SK-N-SH treated with all-trans-retinoic acid at 6 μM for 48 hours (cell line): ENCODE measurements at regions not wholly inside any gene's neighbourhood (a gene's known extent, or its start where the extent isn't known, plus 50 kb on each side); places are given as distances from the start of the nearest gene placed in this dataset.

ENCODE experiments used
- ATAC-seq: fragments of 200-7000 bp; cut with Tn5 transposase; 3 replicates; pipeline ENCODE4 v1.9.1; 2020; ENCODE audit warnings: mild to moderate bottlenecking, moderate library complexity
- BACH2 ChIP-seq: fragments of 250-450 bp; sonication (Bioruptor Pico); IDR thresholded peaks from 2 replicates; pipeline ENCODE4 v1.9.0; 2021; ENCODE audit warnings: mild to moderate bottlenecking, borderline replicate concordance
- CSDC2 ChIP-seq: fragments of 250-450 bp; sonication (Bioruptor Pico); IDR thresholded peaks from 2 replicates; pipeline ENCODE4 v1.5.0; 2020; ENCODE audit warnings: mild to moderate bottlenecking, moderate library complexity
- ESRRG ChIP-seq: fragments of 250-450 bp; sonication (Bioruptor Pico); IDR thresholded peaks from 2 replicates; pipeline ENCODE4 v1.6.1; 2021; ENCODE audit warnings: mild to moderate bottlenecking
- GLIS3 ChIP-seq: fragments of 250-450 bp; sonication (Bioruptor Pico); IDR thresholded peaks from 2 replicates; pipeline ENCODE4 v1.5.0; 2020; ENCODE audit warnings: mild to moderate bottlenecking, moderate library complexity
- ISL1 ChIP-seq: fragments of 250-450 bp; sonication (Bioruptor Pico); IDR thresholded peaks from 2 replicates; pipeline ENCODE4 v2.1.2; 2022; ENCODE audit warnings: mild to moderate bottlenecking, moderate library complexity
- OSR1 ChIP-seq: fragments of 250-450 bp; sonication (Bioruptor Pico); IDR thresholded peaks from 2 replicates; pipeline ENCODE4 v1.8.0; 2022; ENCODE audit warnings: moderate library complexity, mild to moderate bottlenecking, inconsistent platforms
- PATZ1 ChIP-seq: fragments of 250-450 bp; sonication (Bioruptor Pico); IDR thresholded peaks from 2 replicates; pipeline ENCODE4 v1.8.0; 2020; ENCODE audit warnings: mild to moderate bottlenecking, moderate library complexity, borderline replicate concordance
- POU6F1 ChIP-seq: fragments of 250-450 bp; sonication (Bioruptor Pico); IDR thresholded peaks from 2 replicates; pipeline ENCODE4 v1.8.0; 2021; ENCODE audit warnings: low read depth, mild to moderate bottlenecking, moderate library complexity, borderline replicate concordance
- PPARA ChIP-seq: fragments of 250-450 bp; sonication (Bioruptor Pico); IDR thresholded peaks from 2 replicates; pipeline ENCODE4 v1.5.0; 2020; ENCODE audit warnings: mild to moderate bottlenecking, borderline replicate concordance
- RARB ChIP-seq: fragments of 250-450 bp; sonication (Bioruptor Pico); IDR thresholded peaks from 2 replicates; pipeline ENCODE4 v1.8.0; 2021; ENCODE audit warnings: mild to moderate bottlenecking, moderate library complexity
- SNAI2 ChIP-seq: fragments of 250-450 bp; sonication (Bioruptor Pico); IDR thresholded peaks from 2 replicates; pipeline ENCODE4 v1.5.0; 2020; ENCODE audit warnings: mild to moderate bottlenecking, moderate library complexity
- TCF4 ChIP-seq: fragments of 250-450 bp; sonication (Bioruptor Pico); IDR thresholded peaks from 2 replicates; pipeline ENCODE4 v1.8.0; 2021; ENCODE audit warnings: mild to moderate bottlenecking, moderate library complexity, borderline replicate concordance
- TOX ChIP-seq: fragments of 250-450 bp; sonication (Bioruptor Pico); IDR thresholded peaks from 2 replicates; pipeline ENCODE4 v1.8.0; 2021; ENCODE audit warnings: mild to moderate bottlenecking, moderate library complexity, borderline replicate concordance
- ZC3H10 ChIP-seq: fragments of 250-450 bp; sonication (Bioruptor Pico); IDR thresholded peaks from 2 replicates; pipeline ENCODE4 v1.5.1; 2021; ENCODE audit warnings: mild to moderate bottlenecking, moderate library complexity
- ZFP3 ChIP-seq: fragments of 250-450 bp; sonication (Bioruptor Pico); IDR thresholded peaks from 2 replicates; pipeline ENCODE4 v1.5.0; 2020; ENCODE audit warnings: mild to moderate bottlenecking, moderate library complexity
- ZFP30 ChIP-seq: fragments of 450-650 bp; formaldehyde crosslinking; IDR thresholded peaks from 2 replicates; pipeline ENCODE4 v1.5.0; 2022; ENCODE audit warnings: mild to moderate bottlenecking, moderate library complexity
- ZNF565 ChIP-seq: fragments of 450-650 bp; formaldehyde crosslinking; conservative IDR thresholded peaks from 2 replicates; pipeline ENCODE4 v1.5.0; 2020; ENCODE audit warnings: low read depth, mild to moderate bottlenecking, moderate library complexity
- ZNF70 ChIP-seq: fragments of 450-650 bp; formaldehyde crosslinking; IDR thresholded peaks from 2 replicates; pipeline ENCODE4 v1.5.0; 2020; ENCODE audit warnings: mild to moderate bottlenecking, moderate library complexity
- ZNF8 ChIP-seq: fragments of 450-650 bp; formaldehyde crosslinking; IDR thresholded peaks from 2 replicates; pipeline ENCODE4 v1.5.0; 2020; ENCODE audit warnings: mild to moderate bottlenecking, moderate library complexity
- TF ChIP-seq, protein P1 (sequence below): fragments of 250-450 bp; sonication (Bioruptor Pico); IDR thresholded peaks from 2 replicates; pipeline ENCODE4 v1.5.0; 2020; ENCODE audit warnings: mild to moderate bottlenecking, moderate library complexity
- TF ChIP-seq, protein P2 (sequence below): fragments of 250-450 bp; sonication (Bioruptor Pico); IDR thresholded peaks from 2 replicates; pipeline ENCODE4 v1.5.1; 2020; ENCODE audit warnings: low read depth, mild to moderate bottlenecking, moderate library complexity
- TF ChIP-seq, protein P3 (sequence below): fragments of 250-450 bp; sonication (Bioruptor Pico); IDR thresholded peaks from 2 replicates; pipeline ENCODE4 v1.5.1; 2021; ENCODE audit warnings: mild to moderate bottlenecking, moderate library complexity

DNA sequence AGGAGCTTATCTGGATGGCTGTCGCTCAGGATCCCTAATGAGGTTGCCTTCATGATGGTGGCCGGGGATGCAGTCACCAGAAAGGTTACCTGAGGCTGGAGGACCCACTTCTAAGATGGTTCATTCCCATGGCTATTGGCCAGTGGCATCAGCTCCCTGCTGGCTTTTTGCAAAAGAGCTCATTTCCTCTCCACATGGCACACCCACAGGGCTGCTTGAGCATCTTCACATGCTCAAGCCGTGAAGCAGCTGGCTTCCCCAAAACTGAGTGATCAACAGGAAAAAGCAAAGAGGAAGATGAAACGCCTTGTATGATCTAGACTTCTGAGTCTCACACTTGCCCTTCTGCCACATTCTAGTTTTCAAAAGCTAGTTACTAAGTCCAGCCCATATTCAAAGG is 124.6 kb upstream of the CXADR start:
- no peak for ATAC-seq
- TF ChIP-seq OSR1 (no peak), ZFP3 (CRISPR knock-in tag) (no peak), POU6F1 (CRISPR knock-in tag) (no peak), ZC3H10 (CRISPR knock-in tag) (no peak), TCF4 (CRISPR knock-in tag) (no peak), ZNF70 (CRISPR knock-in tag) (no peak), TOX (CRISPR knock-in tag) (no peak), ZNF8 (no peak), ISL1 (CRISPR knock-in tag) (no peak), ZFP30 (CRISPR knock-in tag) (no peak), BACH2 (CRISPR knock-in tag) (no peak)
- TF ChIP-seq, protein P1, sequence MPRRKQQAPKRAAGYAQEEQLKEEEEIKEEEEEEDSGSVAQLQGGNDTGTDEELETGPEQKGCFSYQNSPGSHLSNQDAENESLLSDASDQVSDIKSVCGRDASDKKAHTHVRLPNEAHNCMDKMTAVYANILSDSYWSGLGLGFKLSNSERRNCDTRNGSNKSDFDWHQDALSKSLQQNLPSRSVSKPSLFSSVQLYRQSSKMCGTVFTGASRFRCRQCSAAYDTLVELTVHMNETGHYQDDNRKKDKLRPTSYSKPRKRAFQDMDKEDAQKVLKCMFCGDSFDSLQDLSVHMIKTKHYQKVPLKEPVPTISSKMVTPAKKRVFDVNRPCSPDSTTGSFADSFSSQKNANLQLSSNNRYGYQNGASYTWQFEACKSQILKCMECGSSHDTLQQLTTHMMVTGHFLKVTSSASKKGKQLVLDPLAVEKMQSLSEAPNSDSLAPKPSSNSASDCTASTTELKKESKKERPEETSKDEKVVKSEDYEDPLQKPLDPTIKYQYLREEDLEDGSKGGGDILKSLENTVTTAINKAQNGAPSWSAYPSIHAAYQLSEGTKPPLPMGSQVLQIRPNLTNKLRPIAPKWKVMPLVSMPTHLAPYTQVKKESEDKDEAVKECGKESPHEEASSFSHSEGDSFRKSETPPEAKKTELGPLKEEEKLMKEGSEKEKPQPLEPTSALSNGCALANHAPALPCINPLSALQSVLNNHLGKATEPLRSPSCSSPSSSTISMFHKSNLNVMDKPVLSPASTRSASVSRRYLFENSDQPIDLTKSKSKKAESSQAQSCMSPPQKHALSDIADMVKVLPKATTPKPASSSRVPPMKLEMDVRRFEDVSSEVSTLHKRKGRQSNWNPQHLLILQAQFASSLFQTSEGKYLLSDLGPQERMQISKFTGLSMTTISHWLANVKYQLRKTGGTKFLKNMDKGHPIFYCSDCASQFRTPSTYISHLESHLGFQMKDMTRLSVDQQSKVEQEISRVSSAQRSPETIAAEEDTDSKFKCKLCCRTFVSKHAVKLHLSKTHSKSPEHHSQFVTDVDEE (CRISPR knock-in tag): no peak
- TF ChIP-seq, protein P2, sequence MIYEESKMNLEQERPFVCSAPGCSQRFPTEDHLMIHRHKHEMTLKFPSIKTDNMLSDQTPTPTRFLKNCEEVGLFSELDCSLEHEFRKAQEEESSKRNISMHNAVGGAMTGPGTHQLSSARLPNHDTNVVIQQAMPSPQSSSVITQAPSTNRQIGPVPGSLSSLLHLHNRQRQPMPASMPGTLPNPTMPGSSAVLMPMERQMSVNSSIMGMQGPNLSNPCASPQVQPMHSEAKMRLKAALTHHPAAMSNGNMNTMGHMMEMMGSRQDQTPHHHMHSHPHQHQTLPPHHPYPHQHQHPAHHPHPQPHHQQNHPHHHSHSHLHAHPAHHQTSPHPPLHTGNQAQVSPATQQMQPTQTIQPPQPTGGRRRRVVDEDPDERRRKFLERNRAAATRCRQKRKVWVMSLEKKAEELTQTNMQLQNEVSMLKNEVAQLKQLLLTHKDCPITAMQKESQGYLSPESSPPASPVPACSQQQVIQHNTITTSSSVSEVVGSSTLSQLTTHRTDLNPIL: no peak
- TF ChIP-seq, protein P3, sequence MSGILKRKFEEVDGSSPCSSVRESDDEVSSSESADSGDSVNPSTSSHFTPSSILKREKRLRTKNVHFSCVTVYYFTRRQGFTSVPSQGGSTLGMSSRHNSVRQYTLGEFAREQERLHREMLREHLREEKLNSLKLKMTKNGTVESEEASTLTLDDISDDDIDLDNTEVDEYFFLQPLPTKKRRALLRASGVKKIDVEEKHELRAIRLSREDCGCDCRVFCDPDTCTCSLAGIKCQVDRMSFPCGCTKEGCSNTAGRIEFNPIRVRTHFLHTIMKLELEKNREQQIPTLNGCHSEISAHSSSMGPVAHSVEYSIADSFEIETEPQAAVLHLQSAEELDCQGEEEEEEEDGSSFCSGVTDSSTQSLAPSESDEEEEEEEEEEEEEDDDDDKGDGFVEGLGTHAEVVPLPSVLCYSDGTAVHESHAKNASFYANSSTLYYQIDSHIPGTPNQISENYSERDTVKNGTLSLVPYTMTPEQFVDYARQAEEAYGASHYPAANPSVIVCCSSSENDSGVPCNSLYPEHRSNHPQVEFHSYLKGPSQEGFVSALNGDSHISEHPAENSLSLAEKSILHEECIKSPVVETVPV (CRISPR knock-in tag): no peak
- TF ChIP-seq, all 23 proteins: peak for 0

GRCh38 chr21:17389311-17389710 is 123.5 kb upstream of the CXADR start:
- no peak for ATAC-seq

More at GRCh38 chr21:17389311-17389710, 123.5 kb upstream of the CXADR start:
- TF ChIP-seq, protein P3 (CRISPR knock-in tag): no peak
- no peak for TF ChIP-seq TOX (CRISPR knock-in tag)
- TF ChIP-seq POU6F1 (CRISPR knock-in tag): no peak
- no peak for TF ChIP-seq PATZ1 (CRISPR knock-in tag)
- TF ChIP-seq, protein P1 (CRISPR knock-in tag): no peak
- TF ChIP-seq ZNF565 (CRISPR knock-in tag): no peak
- no peak for TF ChIP-seq CSDC2 (CRISPR knock-in tag)
- TF ChIP-seq ZFP3 (CRISPR knock-in tag): no peak
- TF ChIP-seq TCF4 (CRISPR knock-in tag): no peak
- TF ChIP-seq ZNF70 (CRISPR knock-in tag): no peak
- TF ChIP-seq SNAI2 (CRISPR knock-in tag): no peak
- no peak for TF ChIP-seq ESRRG (CRISPR knock-in tag)
- TF ChIP-seq ZFP30 (CRISPR knock-in tag): no peak
- TF ChIP-seq RARB (CRISPR knock-in tag): no peak
- no peak for TF ChIP-seq ISL1 (CRISPR knock-in tag)
- TF ChIP-seq GLIS3: no peak
- TF ChIP-seq OSR1: no peak
- no peak for TF ChIP-seq PPARA
